HFFc6 (cell line): ENCODE measurements at regions not wholly inside any gene's neighbourhood (a gene's known extent, or its start where the extent isn't known, plus 50 kb on each side); places are given as distances from the start of the nearest gene placed in this dataset.
"Not testable (repeated sequence)": the region's sequence is repeated elsewhere in the genome, so short reads cannot be mapped to it uniquely, and the experiment has no call there.

Source experiments
- DNase-seq: peaks from one replicate; pipeline ENCODE4 v3.0.0-alpha.2; 2018
- H3K27ac Mint-ChIP-seq: 2 replicates; pipeline ENCODE4 v1.8.0; 2020; ENCODE audit warnings: mild to moderate bottlenecking, mixed read lengths
- H3K27me3 Mint-ChIP-seq: 2 replicates; pipeline ENCODE4 v1.8.0; 2021; ENCODE audit warnings: mild to moderate bottlenecking, moderate library complexity, mixed read lengths; ENCODE audit not compliant: insufficient read depth
- H3K36me3 Mint-ChIP-seq: 2 replicates; pipeline ENCODE4 v1.8.0; 2021; ENCODE audit warnings: low read depth, mixed read lengths
- H3K4me1 Mint-ChIP-seq: 2 replicates; pipeline ENCODE4 v1.8.0; 2020; ENCODE audit warnings: low read depth, mixed read lengths
- H3K4me3 Mint-ChIP-seq: 2 replicates; pipeline ENCODE4 v1.8.0; 2020; ENCODE audit warnings: mild to moderate bottlenecking, moderate library complexity, mixed read lengths
- H3K9me3 Mint-ChIP-seq: 2 replicates; pipeline ENCODE4 v1.8.0; 2020; ENCODE audit warnings: mild to moderate bottlenecking, mixed read lengths
- TF ChIP-seq, protein P1 (sequence below): fragments of 200-600 bp; sonication (generic); IDR thresholded peaks from 2 replicates; pipeline ENCODE4 v1.5.0; 2021; ENCODE audit warnings: antibody characterized with exemption, mild to moderate bottlenecking

DNA sequence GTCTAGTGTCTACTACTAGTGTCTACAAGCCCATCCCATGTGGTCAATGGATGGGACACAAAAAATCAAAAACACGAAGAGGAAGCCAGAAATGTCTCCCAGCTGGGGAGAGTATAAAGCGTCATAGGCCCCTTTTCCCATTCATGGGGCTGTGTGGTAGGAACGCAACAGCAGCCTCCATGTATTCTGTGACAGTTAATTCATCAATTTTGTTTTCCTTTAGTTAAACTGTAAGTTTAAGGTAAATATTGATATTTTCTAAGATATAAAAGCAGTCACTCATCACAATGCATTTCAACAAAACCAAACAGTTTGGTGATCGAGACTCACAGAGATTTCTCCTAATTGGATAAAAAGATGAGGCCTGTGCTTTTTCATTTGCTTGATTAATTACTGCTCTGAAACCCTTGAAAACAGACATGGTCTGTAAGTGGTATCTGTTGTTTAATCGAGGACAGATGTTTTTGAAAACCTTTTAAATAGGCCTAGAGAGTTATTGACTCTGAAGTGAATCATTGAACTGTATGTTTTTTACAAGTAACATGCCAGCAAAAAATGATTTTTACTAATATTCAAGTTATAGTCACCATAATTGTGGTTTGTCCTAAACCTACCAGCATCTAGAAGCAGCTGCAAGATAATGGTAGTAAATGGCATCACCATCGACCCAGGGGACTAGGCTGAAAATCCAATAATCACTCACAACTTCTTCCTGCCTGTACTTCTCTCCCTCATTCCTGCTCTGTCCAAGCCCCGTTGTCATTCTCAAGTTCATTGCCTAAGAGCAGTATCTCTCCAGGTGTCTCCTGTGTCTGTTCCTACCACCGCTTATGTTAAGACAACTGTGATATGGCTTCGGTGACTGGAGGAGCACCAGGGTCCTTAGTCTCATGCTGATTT, 87.7 kb upstream of the SHISA3 start:
- Mint-ChIP-seq H3K4me3 (no peak overlapping the region), H3K4me1 (no peaks in the 10 kb centered on the region), H3K9me3 (peaks cover 19% of the 10 kb centered on the region), H3K27ac (no peak overlapping the region), H3K27me3 (peaks cover 2% of the 10 kb centered on the region; the same call in 1 of the 2 replicates), H3K36me3 (no peaks in the 10 kb centered on the region; the same call in 1 of the 2 replicates)
- TF ChIP-seq, protein P1, sequence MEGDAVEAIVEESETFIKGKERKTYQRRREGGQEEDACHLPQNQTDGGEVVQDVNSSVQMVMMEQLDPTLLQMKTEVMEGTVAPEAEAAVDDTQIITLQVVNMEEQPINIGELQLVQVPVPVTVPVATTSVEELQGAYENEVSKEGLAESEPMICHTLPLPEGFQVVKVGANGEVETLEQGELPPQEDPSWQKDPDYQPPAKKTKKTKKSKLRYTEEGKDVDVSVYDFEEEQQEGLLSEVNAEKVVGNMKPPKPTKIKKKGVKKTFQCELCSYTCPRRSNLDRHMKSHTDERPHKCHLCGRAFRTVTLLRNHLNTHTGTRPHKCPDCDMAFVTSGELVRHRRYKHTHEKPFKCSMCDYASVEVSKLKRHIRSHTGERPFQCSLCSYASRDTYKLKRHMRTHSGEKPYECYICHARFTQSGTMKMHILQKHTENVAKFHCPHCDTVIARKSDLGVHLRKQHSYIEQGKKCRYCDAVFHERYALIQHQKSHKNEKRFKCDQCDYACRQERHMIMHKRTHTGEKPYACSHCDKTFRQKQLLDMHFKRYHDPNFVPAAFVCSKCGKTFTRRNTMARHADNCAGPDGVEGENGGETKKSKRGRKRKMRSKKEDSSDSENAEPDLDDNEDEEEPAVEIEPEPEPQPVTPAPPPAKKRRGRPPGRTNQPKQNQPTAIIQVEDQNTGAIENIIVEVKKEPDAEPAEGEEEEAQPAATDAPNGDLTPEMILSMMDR = no peak
- no peak for DNase-seq

DNA sequence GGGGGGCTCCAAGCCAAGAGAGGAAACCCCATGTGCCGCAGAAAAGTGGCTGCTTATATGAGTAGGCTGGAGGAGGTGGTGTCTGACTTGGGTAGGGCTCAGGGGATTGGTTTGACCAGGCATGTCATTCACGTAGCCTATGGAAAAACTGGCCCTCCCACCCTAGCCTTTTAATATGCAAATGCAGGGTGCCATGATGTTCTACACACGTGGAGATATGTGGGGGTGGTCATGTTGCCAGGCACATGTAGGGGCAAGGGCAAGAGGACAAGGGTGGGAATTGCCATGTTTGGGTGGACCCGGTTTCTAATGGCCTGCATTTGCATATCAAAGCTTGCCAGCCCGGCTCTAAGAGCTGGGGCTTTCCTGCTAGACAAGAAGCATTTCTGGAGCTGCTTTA, 86.9 kb upstream of the SHISA3 start:
- Mint-ChIP-seq H3K9me3 (peaks cover 23% of the 10 kb centered on the region), H3K4me1 (no peaks in the 10 kb centered on the region), H3K36me3 (no peaks in the 10 kb centered on the region; the same call in 1 of the 2 replicates), H3K27me3 (peaks cover 2% of the 10 kb centered on the region; the same call in 1 of the 2 replicates), H3K4me3 (no peak overlapping the region), H3K27ac (no peak overlapping the region)
- TF ChIP-seq, protein P1 = no peak
- DNase-seq = no peak

DNA sequence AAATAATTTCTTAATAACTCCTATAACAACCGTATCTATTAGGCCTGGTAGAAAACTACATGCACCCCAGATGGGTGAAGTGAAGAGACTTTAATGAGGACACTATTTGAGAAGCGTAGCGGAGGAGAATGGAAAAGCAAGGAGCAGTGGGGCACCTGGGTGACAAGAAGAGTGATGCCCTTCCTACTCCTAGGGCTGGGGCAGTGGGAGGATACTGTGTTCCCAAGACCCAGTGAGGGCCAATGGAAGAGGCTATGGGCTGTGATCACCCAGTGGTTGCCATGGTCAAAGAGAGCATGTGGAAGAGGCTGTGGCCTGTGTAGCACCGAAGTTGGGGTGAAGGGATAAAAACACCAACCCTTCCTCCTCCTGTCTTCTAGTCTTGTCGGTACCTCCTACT, 86.5 kb upstream of the SHISA3 start:
- Mint-ChIP-seq H3K4me1 (no peaks in the 10 kb centered on the region), H3K27ac (no peak overlapping the region), H3K36me3 (no peaks in the 10 kb centered on the region; the same call in 1 of the 2 replicates), H3K27me3 (peaks cover 2% of the 10 kb centered on the region; the same call in 1 of the 2 replicates), H3K9me3 (peaks cover 26% of the 10 kb centered on the region), H3K4me3 (no peak overlapping the region)
- DNase-seq = no peak
- TF ChIP-seq, protein P1 = no peak

DNA sequence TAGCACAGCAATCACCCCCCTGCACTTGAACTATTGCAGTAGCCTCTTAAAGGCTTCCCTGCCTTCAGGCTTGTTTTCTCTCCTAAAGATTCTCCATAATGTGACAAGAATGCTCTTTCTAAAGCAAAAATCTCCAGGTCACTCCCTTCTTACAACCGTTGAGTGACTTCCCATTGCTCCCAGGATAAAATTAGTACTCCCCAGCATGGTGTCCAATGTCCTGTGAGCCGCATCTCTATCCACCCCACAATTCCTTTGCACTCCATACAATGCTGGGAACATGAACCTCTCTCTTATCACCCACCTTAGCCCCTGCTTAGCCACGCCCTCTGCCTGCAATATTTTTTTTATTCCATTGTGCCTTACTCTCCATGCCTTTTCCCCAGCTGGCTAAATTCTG, 85.7 kb upstream of the SHISA3 start:
- DNase-seq = no peak
- peaks cover 28% of the 10 kb centered on the region for H3K9me3 Mint-ChIP-seq
- TF ChIP-seq, protein P1 = no peak
- H3K4me3 Mint-ChIP-seq = no peak overlapping the region
- no peaks in the 10 kb centered on the region; the same call in 1 of the 2 replicates for H3K36me3 Mint-ChIP-seq
- no peaks in the 10 kb centered on the region for H3K4me1 Mint-ChIP-seq
- no peak overlapping the region for H3K27ac Mint-ChIP-seq
- peaks cover 2% of the 10 kb centered on the region; the same call in 1 of the 2 replicates for H3K27me3 Mint-ChIP-seq

DNA sequence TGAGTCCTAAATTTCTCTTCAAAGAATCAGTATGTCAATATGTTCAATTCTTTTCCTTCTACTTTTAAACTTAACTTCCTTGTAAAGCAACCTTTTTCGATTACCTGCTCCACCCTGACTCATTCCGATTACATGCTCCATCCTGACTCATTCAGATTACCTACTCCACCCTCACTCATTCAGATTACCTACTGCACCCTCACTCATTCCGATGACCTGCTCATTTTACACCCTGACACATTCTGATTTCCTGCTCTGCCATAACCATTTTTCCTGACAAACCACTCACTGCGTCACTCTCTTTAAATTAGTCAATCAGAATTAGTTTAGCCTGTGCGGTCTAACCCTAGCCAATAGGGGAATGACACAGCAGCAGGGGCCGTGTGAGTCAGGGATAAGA, 83.9 kb upstream of the SHISA3 start:
- H3K4me1 Mint-ChIP-seq, H3K4me3 Mint-ChIP-seq, DNase-seq, H3K27me3 Mint-ChIP-seq, H3K36me3 Mint-ChIP-seq, H3K27ac Mint-ChIP-seq: not testable (repeated sequence)
- peaks cover 26% of the 10 kb centered on the region for H3K9me3 Mint-ChIP-seq

DNA sequence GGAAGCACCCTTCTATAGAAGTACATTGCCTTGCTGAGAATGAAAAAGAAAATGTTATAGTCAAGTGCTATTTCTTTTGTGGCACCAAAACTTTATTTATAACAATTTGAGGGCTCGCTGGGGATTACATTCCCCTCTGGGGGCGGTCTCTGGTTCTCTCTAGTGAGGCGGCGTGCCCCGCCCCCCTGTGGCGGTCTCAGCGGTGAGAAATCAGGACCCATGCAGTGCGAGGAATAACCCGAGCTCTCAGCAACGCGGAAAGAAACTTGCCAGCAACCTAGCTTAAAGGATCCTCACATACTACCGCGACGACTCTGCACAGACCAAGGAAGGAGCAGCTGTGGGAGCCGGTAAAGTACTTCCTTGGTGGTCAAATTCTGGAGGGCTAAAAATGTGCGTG, 83.4 kb upstream of the SHISA3 start:
- no peaks in the 10 kb centered on the region for H3K4me1 Mint-ChIP-seq
- H3K36me3 Mint-ChIP-seq = no peaks in the 10 kb centered on the region
- H3K4me3 Mint-ChIP-seq = no peak overlapping the region

More for the DNA sequence above, 83.4 kb upstream of the SHISA3 start:
- TF ChIP-seq, protein P1 = no peak
- Mint-ChIP-seq H3K9me3 (peaks cover 22% of the 10 kb centered on the region), H3K27me3 (peaks cover 2% of the 10 kb centered on the region; the same call in 1 of the 2 replicates), H3K27ac (no peak overlapping the region)
- no peak for DNase-seq
